Liver (tissue), 8 donors: ENCODE measurements at regions not wholly inside any gene's neighbourhood (a gene's known extent, or its start where the extent isn't known, plus 50 kb on each side); places are given as distances from the start of the nearest gene placed in this dataset.

Experiments used
- DNase-seq: peaks from one replicate; pipeline ENCODE4 v3.0.0-alpha.2; 2017; ENCODE audit warnings: low spot score
- H3K27ac ChIP-seq, 2 donors: one replicate each; pipeline ENCODE4 v1.7.0; 2013; ENCODE audit warnings: inconsistent platforms in 2 of 2, low read length in 2 of 2, control low read depth in 1 of 2, low read depth in 1 of 2, mild to moderate bottlenecking in 1 of 2
- H3K27me3 ChIP-seq, 4 donors: one replicate each; pipeline versions ENCODE4 v1.6.1 to v1.7.0; 2013; ENCODE audit warnings: low read length in 3 of 4, inconsistent platforms in 1 of 4, mild to moderate bottlenecking in 1 of 4, moderate library complexity in 1 of 4; ENCODE audit not compliant: control insufficient read depth in 4 of 4, insufficient read depth in 4 of 4
- H3K36me3 ChIP-seq, 4 donors: one replicate each; pipeline versions ENCODE4 v1.6.1 to v1.7.0; 2013; ENCODE audit warnings: low read length in 3 of 4, mild to moderate bottlenecking in 3 of 4, low read depth in 1 of 4, moderate library complexity in 1 of 4; ENCODE audit not compliant: control insufficient read depth in 4 of 4, insufficient read depth in 3 of 4
- H3K4me1 ChIP-seq, 4 donors: one replicate each; pipeline versions ENCODE4 v1.6.1 to v1.7.0; 2013; ENCODE audit warnings: low read length in 3 of 4, mild to moderate bottlenecking in 3 of 4, moderate library complexity in 1 of 4; ENCODE audit not compliant: control insufficient read depth in 4 of 4, insufficient read depth in 4 of 4
- H3K4me3 ChIP-seq, 3 donors: one replicate each; pipeline versions ENCODE4 v1.6.1 to v1.7.0; 2013; ENCODE audit warnings: low read length in 3 of 3, control low read depth in 1 of 3, low read depth in 1 of 3, mild to moderate bottlenecking in 1 of 3
- H3K9ac ChIP-seq, 2 donors: one replicate each; pipeline ENCODE4 v1.7.0; 2013; ENCODE audit warnings: low read length in 2 of 2, mild to moderate bottlenecking in 2 of 2, moderate library complexity in 2 of 2, control low read depth in 1 of 2, low read depth in 1 of 2
- H3K9me3 ChIP-seq, 4 donors: one replicate each; pipeline versions ENCODE4 v1.6.1 to v1.7.0; 2013; ENCODE audit warnings: low read length in 3 of 4; ENCODE audit not compliant: control insufficient read depth in 4 of 4
- EGR1 ChIP-seq, 2 donors: IDR thresholded peaks; 2 replicates each; pipeline ENCODE4 v1.6.1; 2016 to 2018; ENCODE audit warnings: antibody characterized with exemption in 2 of 2, low read depth in 2 of 2
- FOXA1 ChIP-seq: IDR thresholded peaks from 2 replicates; pipeline ENCODE4 v1.6.1; 2016; ENCODE audit warnings: antibody characterized with exemption
- FOXA2 ChIP-seq: IDR thresholded peaks from 2 replicates; pipeline ENCODE4 v1.6.1; 2016; ENCODE audit warnings: antibody characterized with exemption
- GABPA ChIP-seq, 2 donors: IDR thresholded peaks in 1 of 2; conservative IDR thresholded peaks in 1 of 2; 2 replicates each; pipeline ENCODE4 v1.6.1; 2016; ENCODE audit warnings: antibody characterized with exemption in 2 of 2, mild to moderate bottlenecking in 1 of 2, moderate library complexity in 1 of 2
- HNF4A ChIP-seq, 2 donors: conservative IDR thresholded peaks; 2 replicates each; pipeline ENCODE4 v1.6.1; 2016; ENCODE audit warnings: antibody characterized with exemption in 2 of 2, mild to moderate bottlenecking in 2 of 2
- HNF4G ChIP-seq: IDR thresholded peaks from 2 replicates; pipeline ENCODE4 v1.6.1; 2016; ENCODE audit warnings: antibody characterized with exemption
- RAD21 ChIP-seq, 2 donors: IDR thresholded peaks; 2 replicates each; pipeline ENCODE4 v1.6.1; 2016; ENCODE audit warnings: antibody characterized with exemption in 2 of 2, mild to moderate bottlenecking in 2 of 2
- RXRA ChIP-seq, 2 donors: IDR thresholded peaks; 2 replicates each; pipeline ENCODE4 v1.6.1; 2017 to 2018; ENCODE audit warnings: antibody characterized with exemption in 2 of 2, mild to moderate bottlenecking in 1 of 2
- SP1 ChIP-seq: IDR thresholded peaks from 2 replicates; pipeline ENCODE4 v1.6.1; 2018; ENCODE audit warnings: antibody characterized with exemption, mild to moderate bottlenecking
- TAF1 ChIP-seq: conservative IDR thresholded peaks from 2 replicates; pipeline ENCODE4 v1.6.1; 2016; ENCODE audit warnings: antibody characterized with exemption, mild to moderate bottlenecking
- YY1 ChIP-seq: IDR thresholded peaks from 2 replicates; pipeline ENCODE4 v1.6.1; 2016; ENCODE audit warnings: antibody characterized with exemption, mild to moderate bottlenecking
- ZBTB33 ChIP-seq: IDR thresholded peaks from 2 replicates; pipeline ENCODE4 v1.6.1; 2016; ENCODE audit warnings: antibody characterized with exemption
- WGBS: extraction: QIAGEN DNeasy Blood & Tissue Kit; methylation state at CpG from one replicate; pipeline ENCODE4 v1.1.7; 2013; 5-methylcytosine and 5-hydroxymethylcytosine counted together
- TF ChIP-seq, protein P1 (sequence below): fragments of 150-350 bp; IDR thresholded peaks from 2 replicates; pipeline ENCODE4 v1.5.1; 2017; ENCODE audit warnings: improper control_type of control experiment, low read depth, low read length; ENCODE audit not compliant: missing input control
- TF ChIP-seq, protein P2 (sequence below): IDR thresholded peaks from 2 replicates; pipeline ENCODE4 v1.6.1; 2016; ENCODE audit warnings: antibody characterized with exemption, mild to moderate bottlenecking
- TF ChIP-seq, protein P3 (sequence below): IDR thresholded peaks from 2 replicates; pipeline ENCODE4 v1.6.1; 2016; ENCODE audit warnings: antibody characterized with exemption
- TF ChIP-seq, protein P4 (sequence below): IDR thresholded peaks from 2 replicates; pipeline ENCODE4 v1.6.1; 2016; ENCODE audit warnings: antibody characterized with exemption
- donor health status: healthy.
- donor health status: healthy.
- donor health status: healthy.
- donor health status: healthy.
- donor health status: healthy.

DNA sequence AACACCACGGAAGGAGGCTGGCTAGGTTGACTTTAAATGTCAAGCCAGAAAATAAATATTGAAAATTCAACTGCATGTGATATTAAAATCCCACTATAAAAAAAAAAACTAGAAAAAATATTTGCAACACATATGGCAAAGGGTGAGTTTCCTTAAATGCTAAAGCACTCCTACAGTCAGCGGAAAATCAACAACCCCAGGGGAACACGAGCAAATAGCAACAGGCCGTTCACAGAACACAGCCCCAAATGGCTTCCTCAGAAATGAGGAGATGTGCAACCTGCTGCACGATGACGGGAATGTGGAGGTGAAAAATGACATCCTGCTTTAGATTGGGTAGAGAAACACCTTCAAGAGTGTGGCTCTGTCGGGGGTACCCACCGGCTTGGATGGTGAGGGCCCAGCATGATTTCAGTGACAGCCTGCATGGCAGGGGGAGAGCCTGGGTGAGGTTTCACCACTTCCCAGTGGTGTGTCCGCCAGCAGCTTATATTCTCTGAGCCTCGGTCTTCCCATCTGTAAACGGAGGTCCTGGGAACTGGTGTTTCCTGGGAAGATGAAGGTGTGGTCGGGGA is 157.9 kb upstream of the GLI2 start:
- no peak overlapping the region for H3K9ac ChIP-seq
- H3K36me3 ChIP-seq = no peaks in the 10 kb centered on the region
- H3K4me1 ChIP-seq = no peaks in the 10 kb centered on the region
- WGBS = 88% methylated on average over 12 of the region's 12 CpGs
- H3K27me3 ChIP-seq = no peaks in the 10 kb centered on the region
- TF ChIP-seq, protein P1, sequence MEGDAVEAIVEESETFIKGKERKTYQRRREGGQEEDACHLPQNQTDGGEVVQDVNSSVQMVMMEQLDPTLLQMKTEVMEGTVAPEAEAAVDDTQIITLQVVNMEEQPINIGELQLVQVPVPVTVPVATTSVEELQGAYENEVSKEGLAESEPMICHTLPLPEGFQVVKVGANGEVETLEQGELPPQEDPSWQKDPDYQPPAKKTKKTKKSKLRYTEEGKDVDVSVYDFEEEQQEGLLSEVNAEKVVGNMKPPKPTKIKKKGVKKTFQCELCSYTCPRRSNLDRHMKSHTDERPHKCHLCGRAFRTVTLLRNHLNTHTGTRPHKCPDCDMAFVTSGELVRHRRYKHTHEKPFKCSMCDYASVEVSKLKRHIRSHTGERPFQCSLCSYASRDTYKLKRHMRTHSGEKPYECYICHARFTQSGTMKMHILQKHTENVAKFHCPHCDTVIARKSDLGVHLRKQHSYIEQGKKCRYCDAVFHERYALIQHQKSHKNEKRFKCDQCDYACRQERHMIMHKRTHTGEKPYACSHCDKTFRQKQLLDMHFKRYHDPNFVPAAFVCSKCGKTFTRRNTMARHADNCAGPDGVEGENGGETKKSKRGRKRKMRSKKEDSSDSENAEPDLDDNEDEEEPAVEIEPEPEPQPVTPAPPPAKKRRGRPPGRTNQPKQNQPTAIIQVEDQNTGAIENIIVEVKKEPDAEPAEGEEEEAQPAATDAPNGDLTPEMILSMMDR = no peak
- TF ChIP-seq FOXA2 = no peak
- no peak for TF ChIP-seq YY1
- no peak for TF ChIP-seq FOXA1
- no peak for TF ChIP-seq HNF4A (conservative IDR thresholded peaks at IDR 0.05)
- TF ChIP-seq, protein P2, sequence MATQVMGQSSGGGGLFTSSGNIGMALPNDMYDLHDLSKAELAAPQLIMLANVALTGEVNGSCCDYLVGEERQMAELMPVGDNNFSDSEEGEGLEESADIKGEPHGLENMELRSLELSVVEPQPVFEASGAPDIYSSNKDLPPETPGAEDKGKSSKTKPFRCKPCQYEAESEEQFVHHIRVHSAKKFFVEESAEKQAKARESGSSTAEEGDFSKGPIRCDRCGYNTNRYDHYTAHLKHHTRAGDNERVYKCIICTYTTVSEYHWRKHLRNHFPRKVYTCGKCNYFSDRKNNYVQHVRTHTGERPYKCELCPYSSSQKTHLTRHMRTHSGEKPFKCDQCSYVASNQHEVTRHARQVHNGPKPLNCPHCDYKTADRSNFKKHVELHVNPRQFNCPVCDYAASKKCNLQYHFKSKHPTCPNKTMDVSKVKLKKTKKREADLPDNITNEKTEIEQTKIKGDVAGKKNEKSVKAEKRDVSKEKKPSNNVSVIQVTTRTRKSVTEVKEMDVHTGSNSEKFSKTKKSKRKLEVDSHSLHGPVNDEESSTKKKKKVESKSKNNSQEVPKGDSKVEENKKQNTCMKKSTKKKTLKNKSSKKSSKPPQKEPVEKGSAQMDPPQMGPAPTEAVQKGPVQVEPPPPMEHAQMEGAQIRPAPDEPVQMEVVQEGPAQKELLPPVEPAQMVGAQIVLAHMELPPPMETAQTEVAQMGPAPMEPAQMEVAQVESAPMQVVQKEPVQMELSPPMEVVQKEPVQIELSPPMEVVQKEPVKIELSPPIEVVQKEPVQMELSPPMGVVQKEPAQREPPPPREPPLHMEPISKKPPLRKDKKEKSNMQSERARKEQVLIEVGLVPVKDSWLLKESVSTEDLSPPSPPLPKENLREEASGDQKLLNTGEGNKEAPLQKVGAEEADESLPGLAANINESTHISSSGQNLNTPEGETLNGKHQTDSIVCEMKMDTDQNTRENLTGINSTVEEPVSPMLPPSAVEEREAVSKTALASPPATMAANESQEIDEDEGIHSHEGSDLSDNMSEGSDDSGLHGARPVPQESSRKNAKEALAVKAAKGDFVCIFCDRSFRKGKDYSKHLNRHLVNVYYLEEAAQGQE = no peak
- no peak for TF ChIP-seq HNF4G
- no peak for TF ChIP-seq TAF1
- TF ChIP-seq GABPA (IDR thresholded peaks at IDR 0.05 in 1 of 2, conservative IDR thresholded peaks at IDR 0.05 in 1 of 2) = no peak
- no peaks in the 10 kb centered on the region for H3K9me3 ChIP-seq
- H3K27ac ChIP-seq = no peak overlapping the region
- H3K4me3 ChIP-seq = no peak overlapping the region
- no peak for DNase-seq

GRCh38 chr2:120578576-120579352 is 156.9 kb upstream of the GLI2 start:
- Histone ChIP-seq H3K4me1 (no peaks in the 10 kb centered on the region), H3K9ac (no peak overlapping the region), H3K27ac (no peak overlapping the region), H3K4me3 (no peak overlapping the region), H3K27me3 (no peaks in the 10 kb centered on the region), H3K36me3 (no peaks in the 10 kb centered on the region), H3K9me3 (no peaks in the 10 kb centered on the region)
- 91% methylated on average over 17 of the region's 17 CpGs for WGBS
- no peak for TF ChIP-seq HNF4G
- TF ChIP-seq ZBTB33 = no peak
- no peak for TF ChIP-seq FOXA1
- TF ChIP-seq YY1 = no peak
- TF ChIP-seq TAF1 = no peak
- no peak for TF ChIP-seq HNF4A (conservative IDR thresholded peaks at IDR 0.05)
- no peak for TF ChIP-seq FOXA2
- TF ChIP-seq, protein P2 = no peak
- no peak for TF ChIP-seq RAD21 (IDR thresholded peaks at IDR 0.05)
- no peak for TF ChIP-seq RXRA (IDR thresholded peaks at IDR 0.05)
- TF ChIP-seq EGR1 (IDR thresholded peaks at IDR 0.05; ENCODE audit: low read depth in 2 of 2) = no peak
- TF ChIP-seq, protein P3, sequence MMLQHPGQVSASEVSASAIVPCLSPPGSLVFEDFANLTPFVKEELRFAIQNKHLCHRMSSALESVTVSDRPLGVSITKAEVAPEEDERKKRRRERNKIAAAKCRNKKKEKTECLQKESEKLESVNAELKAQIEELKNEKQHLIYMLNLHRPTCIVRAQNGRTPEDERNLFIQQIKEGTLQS = no peak
- TF ChIP-seq, protein P4, sequence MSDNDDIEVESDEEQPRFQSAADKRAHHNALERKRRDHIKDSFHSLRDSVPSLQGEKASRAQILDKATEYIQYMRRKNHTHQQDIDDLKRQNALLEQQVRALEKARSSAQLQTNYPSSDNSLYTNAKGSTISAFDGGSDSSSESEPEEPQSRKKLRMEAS = no peak
- TF ChIP-seq SP1 = no peak
- TF ChIP-seq GABPA (IDR thresholded peaks at IDR 0.05 in 1 of 2, conservative IDR thresholded peaks at IDR 0.05 in 1 of 2) = no peak
- DNase-seq = no peak
